IMR-90 (cell line): ENCODE measurements at regions not wholly inside any gene's neighbourhood (a gene's known extent, or its start where the extent isn't known, plus 50 kb on each side); places are given as distances from the start of the nearest gene placed in this dataset.

Experiments
- ATAC-seq: fragments of 200-7000 bp; cut with Tn5 transposase; 2 replicates; pipeline ENCODE4 v1.9.1; 2020; ENCODE audit warnings: low read depth, mild to moderate bottlenecking, moderate library complexity
- BruUV-seq: library from RNA; stranded (reverse); fragments of 400-500 nt; replicated peaks from 2 replicates; lab custom pipeline; 2021; lab: Mats Ljungman, UMichigan
- CTCF ChIA-PET: fragments of 300-600 bp; formaldehyde crosslinking; extraction: SDS; loops from one replicate; lab custom pipeline; 2021; ENCODE audit warnings: antibody characterized with exemption; lab: Yijun Ruan, JAX
- POLR2A ChIA-PET: fragments of 300-600 bp; sonication (Branson Sonifier 250); formaldehyde crosslinking; loops from one replicate; lab custom pipeline; 2022; ENCODE audit warnings: antibody characterized with exemption; ENCODE audit not compliant: unreplicated experiment; lab: Charles Lee
- DNase-seq: peaks from one replicate; pipeline ENCODE4 v3.0.0; 2013
- H2AFZ ChIP-seq: replicated peaks from 2 replicates; pipeline ENCODE3; 2013; ENCODE audit warnings: low read length, mild to moderate bottlenecking; ENCODE audit not compliant: poor library complexity
- H2AK5ac ChIP-seq: 2 replicates; pipeline ENCODE4 v1.6.1; 2013; ENCODE audit warnings: low read depth, low read length, inconsistent platforms
- H2AK9ac ChIP-seq: replicated peaks from 2 replicates; pipeline ENCODE3; 2013; ENCODE audit warnings: mild to moderate bottlenecking, low read depth, low read length, moderate library complexity; ENCODE audit not compliant: poor library complexity
- H2BK120ac ChIP-seq: 2 replicates; pipeline ENCODE4 v1.6.1; 2013; ENCODE audit warnings: low read depth, low read length, inconsistent platforms
- H2BK15ac ChIP-seq: 3 replicates; pipeline ENCODE4 v1.6.1; 2013; ENCODE audit warnings: low read depth, low read length, inconsistent platforms
- H2BK20ac ChIP-seq: 2 replicates; pipeline ENCODE4 v1.6.1; 2013; ENCODE audit warnings: low read depth, mild to moderate bottlenecking, inconsistent platforms, low read length, moderate library complexity
- H2BK5ac ChIP-seq: 2 replicates; pipeline ENCODE4 v1.6.1; 2013; ENCODE audit warnings: mild to moderate bottlenecking, low read depth, low read length, inconsistent platforms; ENCODE audit not compliant: poor library complexity, severe bottlenecking
- H3K14ac ChIP-seq: replicated peaks from 2 replicates; pipeline ENCODE4 v1.6.1; 2013; ENCODE audit warnings: low read depth, low read length, inconsistent platforms
- H3K18ac ChIP-seq: 2 replicates; pipeline ENCODE4 v1.6.1; 2013; ENCODE audit warnings: low read depth, low read length, control low read depth
- H3K23ac ChIP-seq: 2 replicates; pipeline ENCODE4 v1.6.1; 2013; ENCODE audit warnings: low read depth, low read length, inconsistent platforms
- H3K27ac ChIP-seq: 2 replicates; pipeline ENCODE4 v1.5.1; 2013; ENCODE audit warnings: mild to moderate bottlenecking, control low read depth, low read length; ENCODE audit not compliant: insufficient read depth
- H3K27me3 ChIP-seq: 2 replicates; pipeline ENCODE4 v1.6.1; 2013; ENCODE audit warnings: low read length; ENCODE audit not compliant: control insufficient read depth, insufficient read depth
- H3K36me3 ChIP-seq: 2 replicates; pipeline ENCODE4 v1.6.1; 2013; ENCODE audit warnings: low read length, mixed read lengths; ENCODE audit not compliant: control insufficient read depth, insufficient read depth
- H3K4ac ChIP-seq: 2 replicates; pipeline ENCODE4 v1.6.1; 2013; ENCODE audit warnings: low read depth, low read length, inconsistent platforms
- H3K4me1 ChIP-seq: 2 replicates; pipeline ENCODE4 v1.6.1; 2013; ENCODE audit warnings: low read length, mixed read lengths; ENCODE audit not compliant: control insufficient read depth, insufficient read depth
- H3K4me2 ChIP-seq: 2 replicates; pipeline ENCODE4 v1.6.1; 2013; ENCODE audit warnings: low read depth, mild to moderate bottlenecking, control low read depth, low read length, moderate library complexity
- H3K4me3 ChIP-seq: 2 replicates; pipeline ENCODE4 v1.5.1; 2013; ENCODE audit warnings: low read depth, mild to moderate bottlenecking, control low read depth, low read length, moderate library complexity; ENCODE audit not compliant: insufficient read depth
- H3K56ac ChIP-seq: 2 replicates; pipeline ENCODE4 v1.6.1; 2013; ENCODE audit warnings: low read length, inconsistent platforms; ENCODE audit not compliant: insufficient read depth; ENCODE audit errors: extremely low read depth
- H3K79me1 ChIP-seq, 2 experiments: 2 replicates each; pipeline ENCODE4 v1.6.1; 2013; ENCODE audit warnings: low read length in 2 of 2, inconsistent platforms in 1 of 2, low read depth in 1 of 2
- H3K9ac ChIP-seq: 2 replicates; pipeline ENCODE4 v1.6.1; 2013; ENCODE audit warnings: low read depth, low read length, control low read depth
- H3K9me1 ChIP-seq: 2 replicates; pipeline ENCODE4 v1.6.1; 2013; ENCODE audit warnings: low read length, inconsistent platforms; ENCODE audit not compliant: insufficient read depth
- H3K9me3 ChIP-seq: 2 replicates; pipeline ENCODE4 v1.6.1; 2013; ENCODE audit warnings: low read length; ENCODE audit not compliant: control insufficient read depth, insufficient read depth
- H4K20me1 ChIP-seq: 2 replicates; pipeline ENCODE4 v1.6.1; 2013; ENCODE audit warnings: low read length, inconsistent platforms; ENCODE audit not compliant: insufficient read depth
- H4K5ac ChIP-seq: 2 replicates; pipeline ENCODE4 v1.6.1; 2013; ENCODE audit warnings: mild to moderate bottlenecking, low read depth, low read length, control low read depth
- H4K8ac ChIP-seq, 2 experiments: 2 replicates each; pipeline ENCODE4 v1.6.1; 2013; ENCODE audit warnings: low read depth in 2 of 2, low read length in 2 of 2, control low read depth in 1 of 2, inconsistent platforms in 1 of 2
- H4K91ac ChIP-seq: 2 replicates; pipeline ENCODE4 v1.6.1; 2013; ENCODE audit warnings: low read depth, low read length, inconsistent platforms; ENCODE audit not compliant: insufficient read depth
- ELK1 ChIP-seq: fragments of 150-350 bp; IDR thresholded peaks from 2 replicates; pipeline ENCODE4 v1.6.1; 2016; ENCODE audit warnings: low read depth, mild to moderate bottlenecking, low read length, moderate library complexity, borderline replicate concordance
- MXI1 ChIP-seq: IDR thresholded peaks from 2 replicates; pipeline ENCODE4 v1.6.1; 2012; ENCODE audit warnings: low read depth, mild to moderate bottlenecking, low read length, moderate library complexity, borderline replicate concordance
- NFE2L2 ChIP-seq: fragments of 150-350 bp; IDR thresholded peaks from 2 replicates; pipeline ENCODE4 v1.6.1; 2016; ENCODE audit warnings: low read depth, mild to moderate bottlenecking, low read length
- RAD21 ChIP-seq: IDR thresholded peaks from 2 replicates; pipeline ENCODE4 v1.6.1; 2012; ENCODE audit warnings: low read length, improper control_type of control experiment
- SMC3 ChIP-seq: fragments of 150-350 bp; IDR thresholded peaks from 2 replicates; pipeline ENCODE4 v1.6.1; 2016; ENCODE audit warnings: low read depth, mild to moderate bottlenecking, antibody characterized with exemption, low read length, moderate library complexity
- WGBS, 2 experiments: methylation state at CpG; one replicate each; pipeline versions ENCODE4 v1.1.5 to v1.1.7; 2013; ENCODE audit warnings: missing lambda C conversion rate in 2 of 2; ENCODE audit not compliant: insufficient read length in 1 of 2; ENCODE audit errors: extremely low coverage in 2 of 2; 5-methylcytosine and 5-hydroxymethylcytosine counted together
- dilution Hi-C: fragments of 300-500 bp; cut with HindIII; formaldehyde crosslinking; loops from one replicate; pipeline ENCODE4 v1.14.3; 2018; ENCODE audit warnings: low sequenced_read_pairs; ENCODE audit not compliant: unreplicated experiment
- in situ Hi-C: fragments of 300-500 bp; cut with MboI; formaldehyde crosslinking; loops from 3 replicates; pipeline ENCODE4 v1.14.3; 2019; ENCODE audit warnings: low sequenced_read_pairs, inconsistent platforms, mixed read lengths
- intact Hi-C: fragments of 100-400 bp; cut with micrococcal nuclease; formaldehyde crosslinking; loops from 2 replicates; pipeline ENCODE4 v1.10.0; 2022

- POLR2A ChIA-PET: no interaction called here
- in situ Hi-C loops: no loop called here
These were observed 813.8 kb downstream of the TUSC7 start for GRCh38 chr3:117523418-117523817.

More at GRCh38 chr3:117523418-117523817, 813.8 kb downstream of the TUSC7 start:
- Histone ChIP-seq H2BK15ac (no peak overlapping the region), H3K56ac (no peak overlapping the region), H3K14ac (no peak overlapping the region), H3K4me1 (peaks cover 2% of the 10 kb centered on the region), H3K9me1 (0 out of 2 replicates have a peak, but pooled peaks cover 3% of the 10 kb centered on the region), H3K9me3 (no peaks in the 10 kb centered on the region), H2BK5ac (no peak overlapping the region), H2AK9ac (no peak overlapping the region), H4K8ac (no peak overlapping the region), H4K20me1 (no peaks in the 10 kb centered on the region), H3K4ac (no peak overlapping the region), H3K36me3 (no peaks in the 10 kb centered on the region), H3K27ac (no peak overlapping the region), H2BK120ac (no peak overlapping the region), H4K5ac (no peak overlapping the region), H3K18ac (no peak overlapping the region), H4K91ac (no peak overlapping the region), H3K4me2 (no peak overlapping the region), H2BK20ac (no peak overlapping the region), H3K79me1 (no peaks in the 10 kb centered on the region), H3K27me3 (no peaks in the 10 kb centered on the region), H2AFZ (no peak overlapping the region), H3K9ac (no peak overlapping the region), H3K4me3 (no peak overlapping the region), H2AK5ac (no peak overlapping the region), H3K23ac (no peak overlapping the region)
- BruUV-seq: no TSS peak
- WGBS, 2 experiments: 80% methylated on average over 1 of the region's 5 CpGs; no CpG with 5 or more reads in 1 of the 2 experiments
- CTCF ChIA-PET: interaction anchor here (1.9 kb wide), 1 partner anchor 465 kb away, joined by 4 read pairs; no protein-coding TSS in a partner anchor
- dilution Hi-C loops (no loop called here), intact Hi-C loops (loop anchor here (5.0 to 10.0 kb wide), 3 partner anchors 309 to 1291 kb away; no protein-coding TSS in a partner anchor)
- no peak; the same call in 1 of the 2 replicates for ATAC-seq
- TF ChIP-seq MXI1 (no peak), RAD21 (no peak), NFE2L2 (no peak), ELK1 (no peak), SMC3 (no peak)
- no peak for DNase-seq
